GM23338 (cell line): ENCODE measurements at regions not wholly inside any gene's neighbourhood (a gene's known extent, or its start where the extent isn't known, plus 50 kb on each side); places are given as distances from the start of the nearest gene placed in this dataset.

ENCODE experiments used
- CREB1 ChIP-seq: fragments of 250-450 bp; sonication (Bioruptor Pico); IDR thresholded peaks from 2 replicates; pipeline ENCODE4 v1.5.0; 2020; ENCODE audit warnings: low read depth, mild to moderate bottlenecking, moderate library complexity
- CTCF ChIP-seq, 2 experiments: fragments of 200-600 bp in 1 of 2; sonication (generic) in 1 of 2; conservative IDR thresholded peaks; 2 replicates each; pipeline versions ENCODE4 v1.5.1 to v1.6.1; 2016 to 2017; ENCODE audit warnings: antibody characterized with exemption in 2 of 2, low read depth in 2 of 2, mild to moderate bottlenecking in 2 of 2, moderate library complexity in 1 of 2
- ETS1 ChIP-seq: IDR thresholded peaks from 2 replicates; pipeline ENCODE4 v1.6.1; 2016; ENCODE audit warnings: antibody characterized with exemption
- EZH2 ChIP-seq: fragments of 200-600 bp; sonication (generic); IDR thresholded peaks from one replicate; pipeline ENCODE4 v1.8.0; 2017; ENCODE audit warnings: antibody characterized with exemption, mild to moderate bottlenecking, low read depth; ENCODE audit not compliant: unreplicated experiment
- EZH2phosphoT487 ChIP-seq: fragments of 200-600 bp; sonication (generic); IDR thresholded peaks from one replicate; pipeline ENCODE4 v1.8.1; 2018; ENCODE audit warnings: antibody characterized with exemption; ENCODE audit not compliant: unreplicated experiment
- JUNB ChIP-seq: IDR thresholded peaks from one replicate; pipeline ENCODE4 v1.6.1; 2016; ENCODE audit warnings: antibody characterized with exemption; ENCODE audit not compliant: unreplicated experiment
- NANOG ChIP-seq: IDR thresholded peaks from 2 replicates; pipeline ENCODE4 v1.6.1; 2016; ENCODE audit warnings: antibody characterized with exemption, borderline replicate concordance
- POLR2AphosphoS5 ChIP-seq: IDR thresholded peaks from 2 replicates; pipeline ENCODE4 v1.6.1; 2016; ENCODE audit warnings: antibody characterized with exemption, low read depth
- REST ChIP-seq: IDR thresholded peaks from one replicate; pipeline ENCODE4 v1.6.1; 2018; ENCODE audit warnings: antibody characterized with exemption; ENCODE audit not compliant: unreplicated experiment
- STAT1 ChIP-seq: IDR thresholded peaks from one replicate; pipeline ENCODE4 v1.6.1; 2016; ENCODE audit warnings: antibody characterized with exemption; ENCODE audit not compliant: unreplicated experiment
- ZNF331 ChIP-seq: fragments of 250-450 bp; sonication (Bioruptor Pico); IDR thresholded peaks from 2 replicates; pipeline ENCODE4 v1.5.0; 2020; ENCODE audit warnings: low read depth, mild to moderate bottlenecking, moderate library complexity

- TF ChIP-seq JUNB: no peak
- no peak for TF ChIP-seq CTCF (conservative IDR thresholded peaks at IDR 0.05; ENCODE audit: low read depth in 2 of 2)
- no peak for TF ChIP-seq POLR2AphosphoS5
- no peak for TF ChIP-seq EZH2phosphoT487
- no peak for TF ChIP-seq REST
- TF ChIP-seq EZH2: no peak
- no peak for TF ChIP-seq ETS1
- no peak for TF ChIP-seq ZNF331
- no peak for TF ChIP-seq NANOG
- no peak for TF ChIP-seq CREB1
- no peak for TF ChIP-seq STAT1
Observed at GRCh38 chr3:176896165-176896564, 301.1 kb downstream of the TBL1XR1 start.
